Esophagus (tissue), 2 donors: ENCODE measurements at regions not wholly inside any gene's neighbourhood (a gene's known extent, or its start where the extent isn't known, plus 50 kb on each side); places are given as distances from the start of the nearest gene placed in this dataset.

Source experiments
- H3K27ac ChIP-seq, 2 donors: one replicate each; pipeline ENCODE4 v1.5.1; 2013; ENCODE audit warnings: low read depth in 2 of 2, mild to moderate bottlenecking in 2 of 2, inconsistent platforms in 1 of 2, low read length in 1 of 2, moderate library complexity in 1 of 2
- H3K27me3 ChIP-seq, 2 donors: one replicate each; pipeline ENCODE4 v1.6.1; 2013; ENCODE audit warnings: low read length in 2 of 2, control low read depth in 1 of 2, mild to moderate bottlenecking in 1 of 2; ENCODE audit not compliant: insufficient read depth in 2 of 2, control insufficient read depth in 1 of 2
- H3K36me3 ChIP-seq, 2 donors: one replicate each; pipeline ENCODE4 v1.6.1; 2013; ENCODE audit warnings: low read length in 1 of 2; ENCODE audit not compliant: control insufficient read depth in 2 of 2, insufficient read depth in 2 of 2
- H3K4me1 ChIP-seq, 2 donors: one replicate each; pipeline ENCODE4 v1.6.1; 2013; ENCODE audit warnings: low read length in 1 of 2; ENCODE audit not compliant: control insufficient read depth in 2 of 2, insufficient read depth in 2 of 2
- H3K4me3 ChIP-seq, 2 donors: one replicate each; pipeline ENCODE4 v1.5.1; 2013; ENCODE audit warnings: low read length in 2 of 2, mild to moderate bottlenecking in 2 of 2, low read depth in 1 of 2, moderate library complexity in 1 of 2
- H3K9me3 ChIP-seq, 2 donors: one replicate each; pipeline ENCODE4 v1.6.1; 2013; ENCODE audit warnings: mild to moderate bottlenecking in 2 of 2, low read depth in 1 of 2, low read length in 1 of 2, moderate library complexity in 1 of 2; ENCODE audit not compliant: control insufficient read depth in 2 of 2, insufficient read depth in 1 of 2
- WGBS, 2 donors: extraction: QIAGEN DNeasy Blood & Tissue Kit; methylation state at CpG; one replicate each; pipeline ENCODE4 v1.1.7; 2013; 5-methylcytosine and 5-hydroxymethylcytosine counted together
- donor health status: healthy with polysubstance abuse.
- donor health status: Bipolar disorder and iron deficiency.

DNA sequence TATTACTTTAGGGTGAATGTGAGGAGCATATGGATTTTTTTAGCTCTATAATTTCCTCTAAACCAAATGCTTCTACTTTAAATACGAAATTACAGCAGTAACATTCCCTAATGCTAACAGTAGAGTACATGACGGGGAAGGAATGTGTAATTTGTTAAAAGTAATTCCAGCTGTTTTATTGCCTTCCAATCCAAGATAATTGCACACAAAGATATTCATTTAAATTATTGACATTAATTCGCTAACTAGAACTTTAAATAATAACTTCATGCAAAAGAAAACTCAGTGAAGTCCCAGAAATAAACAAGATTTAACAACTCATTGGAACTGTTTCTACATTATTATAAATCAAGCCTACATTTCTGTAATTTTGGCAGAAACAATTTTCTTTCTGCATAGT lies 261.4 kb upstream of the CFAP20DC start:
- Histone ChIP-seq H3K9me3 (no peaks in the 10 kb centered on the region), H3K27ac (no peak overlapping the region), H3K27me3 (no peaks in the 10 kb centered on the region), H3K36me3 (no peaks in the 10 kb centered on the region), H3K4me1 (no peaks in the 10 kb centered on the region), H3K4me3 (no peak overlapping the region)
- 66 to 76% methylated on average over 3 of the region's 3 CpGs for WGBS, 2 donors

DNA sequence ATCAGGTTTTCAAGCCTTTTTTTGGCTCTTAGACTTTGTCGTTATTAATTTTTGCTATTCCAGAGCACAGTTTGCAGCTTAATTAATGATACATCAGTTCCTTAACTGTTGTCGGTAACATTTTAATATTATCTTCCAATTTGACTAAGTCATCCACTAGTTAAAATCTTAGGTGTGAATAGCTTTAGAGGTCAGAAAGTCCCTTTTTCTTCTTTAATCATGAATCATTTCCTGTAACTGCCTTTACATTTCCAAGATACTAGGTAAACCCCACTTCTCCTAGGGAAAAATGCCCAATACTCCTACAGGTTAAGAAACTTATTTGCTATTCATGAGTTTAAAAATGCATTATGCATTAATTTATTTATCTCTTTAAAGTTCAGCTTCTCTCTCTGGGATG lies 260.9 kb upstream of the CFAP20DC start:
- Histone ChIP-seq H3K27me3 (no peaks in the 10 kb centered on the region), H3K9me3 (no peaks in the 10 kb centered on the region), H3K36me3 (no peaks in the 10 kb centered on the region), H3K27ac (no peak overlapping the region), H3K4me3 (no peak overlapping the region), H3K4me1 (no peaks in the 10 kb centered on the region)
- WGBS, 2 donors = 71 to 77% methylated on average over 2 of the region's 2 CpGs

DNA sequence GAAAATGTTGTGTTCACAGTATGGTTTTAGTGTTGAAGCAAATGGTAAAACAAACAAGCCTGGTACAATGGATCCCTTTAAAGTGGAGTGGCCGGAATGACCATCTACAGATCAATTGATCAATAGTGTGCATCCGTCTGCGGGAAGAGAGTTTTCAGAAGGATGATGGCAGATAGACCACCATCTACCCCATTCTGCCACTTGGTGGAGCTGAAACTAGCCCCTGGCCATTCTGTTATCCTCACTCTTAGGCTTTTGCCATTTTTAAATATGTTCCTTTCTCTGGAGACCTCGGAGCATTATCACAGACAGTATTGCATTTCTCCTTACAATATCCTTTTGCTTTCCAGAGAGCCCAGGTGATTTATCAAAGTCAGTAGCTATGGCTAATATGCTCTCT lies 258.9 kb upstream of the CFAP20DC start:
- Histone ChIP-seq H3K4me1 (no peaks in the 10 kb centered on the region), H3K36me3 (no peaks in the 10 kb centered on the region), H3K4me3 (no peak overlapping the region), H3K27me3 (no peaks in the 10 kb centered on the region), H3K9me3 (no peaks in the 10 kb centered on the region), H3K27ac (no peak overlapping the region)
- WGBS, 2 donors = 88 to 90% methylated on average over 4 of the region's 4 CpGs

DNA sequence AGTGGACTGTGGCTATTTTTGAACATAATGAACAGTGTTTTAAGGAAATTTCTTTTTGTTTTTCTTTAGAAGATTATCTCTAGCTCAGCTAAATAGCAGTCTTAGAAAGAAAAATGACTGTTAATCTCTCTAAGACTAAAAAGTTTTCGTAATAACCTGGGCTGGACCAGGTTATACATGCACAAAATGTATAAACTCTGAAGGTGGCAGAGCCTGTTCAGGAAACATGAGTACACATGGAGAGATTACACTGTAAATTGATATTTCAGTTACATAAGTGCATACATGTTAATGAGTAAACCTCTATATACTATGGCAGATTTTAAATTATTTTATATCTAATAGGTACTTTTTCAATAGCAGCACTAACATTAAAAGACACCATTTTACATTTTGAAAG lies 258.2 kb upstream of the CFAP20DC start:
- 44 to 45% methylated on average over 1 of the region's 1 CpG for WGBS, 2 donors
- H3K36me3 ChIP-seq = no peaks in the 10 kb centered on the region
- no peak overlapping the region for H3K27ac ChIP-seq
- H3K27me3 ChIP-seq = no peaks in the 10 kb centered on the region
- H3K4me1 ChIP-seq = no peaks in the 10 kb centered on the region
- H3K9me3 ChIP-seq = no peaks in the 10 kb centered on the region
- H3K4me3 ChIP-seq = no peak overlapping the region

DNA sequence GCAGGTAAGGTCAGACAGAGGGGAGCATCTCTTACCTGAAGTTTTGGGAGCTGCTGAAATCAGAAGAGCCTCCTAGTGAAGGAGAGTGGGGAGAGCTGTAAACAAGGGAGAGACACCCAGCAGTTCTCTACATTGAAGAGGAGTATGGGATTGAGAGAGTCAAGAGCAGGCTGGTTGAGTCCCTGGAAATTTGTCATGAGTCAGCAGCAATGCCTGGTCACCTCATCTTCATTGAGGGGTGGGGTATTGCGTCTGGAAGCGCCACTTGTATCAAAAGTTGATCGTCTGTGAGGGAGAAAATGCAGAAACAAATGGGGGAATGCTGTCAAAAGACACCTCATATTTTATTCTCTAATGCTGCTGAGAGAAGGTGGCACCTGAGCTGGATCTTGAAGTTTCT lies 256.6 kb upstream of the CFAP20DC start:
- Histone ChIP-seq H3K27me3 (no peaks in the 10 kb centered on the region), H3K4me1 (no peaks in the 10 kb centered on the region), H3K27ac (no peak overlapping the region), H3K36me3 (no peaks in the 10 kb centered on the region), H3K9me3 (no peaks in the 10 kb centered on the region), H3K4me3 (no peak overlapping the region)
- WGBS, 2 donors = 85 to 94% methylated on average over 3 of the region's 3 CpGs

DNA sequence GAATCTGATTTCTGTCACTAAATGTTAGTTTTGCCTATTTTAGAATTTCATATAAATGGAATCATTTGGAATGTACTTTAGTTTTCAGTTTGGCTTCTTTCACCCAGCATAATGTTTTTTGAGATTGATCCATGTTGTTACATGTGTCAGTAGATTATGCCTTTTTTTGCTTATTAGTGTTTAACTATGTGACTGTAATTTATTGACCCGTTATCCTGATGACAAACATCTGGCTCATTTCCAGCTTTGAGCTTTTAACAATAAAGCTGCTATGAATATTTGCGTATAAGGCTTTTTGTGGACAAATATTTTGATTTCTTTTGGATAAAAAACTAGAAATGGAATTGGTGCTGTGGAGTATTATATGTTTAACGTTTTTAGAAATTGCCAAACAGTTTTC lies 254.5 kb upstream of the CFAP20DC start:
- no peaks in the 10 kb centered on the region for H3K27me3 ChIP-seq
- H3K36me3 ChIP-seq = no peaks in the 10 kb centered on the region
- no peak overlapping the region for H3K27ac ChIP-seq
- 48 to 60% methylated on average over 3 of the region's 3 CpGs for WGBS, 2 donors
- H3K9me3 ChIP-seq = no peaks in the 10 kb centered on the region
- H3K4me3 ChIP-seq = no peak overlapping the region
- no peaks in the 10 kb centered on the region for H3K4me1 ChIP-seq

DNA sequence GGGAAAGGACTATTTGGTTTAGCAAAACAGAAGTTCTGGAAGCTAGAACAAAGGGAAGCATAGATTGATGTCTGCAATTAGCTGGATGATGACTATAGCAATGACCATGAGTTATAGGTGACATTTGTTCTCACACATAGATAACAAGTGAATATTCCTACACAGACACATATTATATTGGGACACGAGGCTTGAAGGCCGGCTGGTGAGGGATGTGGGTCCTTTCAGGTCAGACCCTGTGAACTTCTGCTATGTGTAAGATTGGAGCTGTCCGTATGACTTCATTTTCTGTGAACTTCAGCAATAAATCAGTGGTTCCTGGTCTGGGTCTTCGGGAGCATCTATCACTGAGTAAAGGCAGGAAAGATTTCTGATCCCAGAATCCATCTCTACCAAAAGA lies 253.6 kb upstream of the CFAP20DC start:
- 75 to 83% methylated on average over 4 of the region's 4 CpGs for WGBS, 2 donors
- no peaks in the 10 kb centered on the region for H3K9me3 ChIP-seq

DNA sequence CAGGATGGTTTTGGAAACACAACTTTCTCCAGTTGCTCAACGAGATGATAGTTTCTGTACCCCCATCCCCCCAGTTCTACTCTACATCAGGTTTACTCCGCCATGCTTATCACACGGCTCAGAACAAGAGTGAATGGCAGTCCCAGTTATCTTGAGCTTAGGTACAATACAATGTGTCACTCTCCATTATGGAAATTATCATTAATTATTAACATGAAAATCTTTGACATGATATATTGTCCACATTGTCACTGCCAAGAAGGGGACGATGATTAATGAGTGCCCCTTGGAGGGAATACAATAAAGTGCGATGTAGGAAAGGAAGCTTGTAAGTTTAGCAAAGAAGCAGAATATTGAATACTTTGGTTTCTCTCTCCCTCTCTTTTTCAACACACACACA lies 252.6 kb upstream of the CFAP20DC start:
- H3K36me3 ChIP-seq = no peaks in the 10 kb centered on the region
- no peaks in the 10 kb centered on the region for H3K27me3 ChIP-seq
- H3K4me3 ChIP-seq = no peak overlapping the region
- H3K9me3 ChIP-seq = no peaks in the 10 kb centered on the region
- no peaks in the 10 kb centered on the region for H3K4me1 ChIP-seq
- 66 to 77% methylated on average over 5 of the region's 5 CpGs for WGBS, 2 donors
- H3K27ac ChIP-seq = no peak overlapping the region

More for the DNA sequence above, 253.6 kb upstream of the CFAP20DC start:
- Histone ChIP-seq H3K4me1 (no peaks in the 10 kb centered on the region), H3K27me3 (no peaks in the 10 kb centered on the region), H3K27ac (no peak overlapping the region), H3K4me3 (no peak overlapping the region), H3K36me3 (no peaks in the 10 kb centered on the region)

DNA sequence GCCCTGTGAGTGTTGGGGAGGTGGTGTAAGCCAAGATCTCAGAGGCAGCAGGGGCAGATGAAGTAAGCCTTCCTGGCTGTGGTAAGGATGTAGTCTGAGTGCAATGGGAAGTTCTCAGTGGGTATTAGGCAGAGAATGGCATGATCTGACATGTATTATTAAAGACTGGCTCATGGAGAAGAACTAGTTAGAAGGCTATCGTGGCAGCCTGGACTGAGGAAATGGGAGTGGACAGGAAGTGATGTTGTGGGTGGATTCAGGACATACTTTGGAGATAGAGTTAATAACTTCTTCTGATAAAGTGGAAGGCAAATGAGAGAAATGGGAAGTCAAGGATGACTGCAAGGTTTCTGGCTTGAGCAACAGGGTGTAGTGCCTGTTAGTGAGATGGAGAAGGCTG lies 250.9 kb upstream of the CFAP20DC start:
- no peaks in the 10 kb centered on the region for H3K36me3 ChIP-seq
- H3K27me3 ChIP-seq = no peaks in the 10 kb centered on the region
- H3K9me3 ChIP-seq = peaks cover 0 to 1% of the 10 kb centered on the region in 2 donors
- no peak overlapping the region for H3K4me3 ChIP-seq
- no peak overlapping the region for H3K27ac ChIP-seq
- no peaks in the 10 kb centered on the region for H3K4me1 ChIP-seq
- WGBS, 2 donors = 33 to 48% methylated on average over 1 of the region's 1 CpG

DNA sequence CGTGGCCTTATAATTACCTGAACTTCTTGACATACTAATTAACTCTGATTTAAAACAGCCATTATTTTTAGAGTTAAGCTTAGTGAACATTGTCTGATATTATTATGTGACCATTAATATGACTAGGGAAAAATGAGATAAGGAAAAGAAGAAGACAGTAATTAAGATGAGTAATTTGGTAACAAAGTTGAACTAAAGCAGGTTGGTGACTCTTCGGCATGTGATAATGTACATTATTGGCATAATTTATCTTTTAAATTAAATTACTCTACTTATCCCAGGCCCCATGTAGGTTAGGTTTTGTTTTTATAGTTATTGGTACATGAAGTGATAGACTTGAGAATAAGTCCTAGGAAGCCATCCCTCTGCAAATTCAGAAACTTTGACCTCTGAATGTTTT lies 249.7 kb upstream of the CFAP20DC start:
- 86 to 91% methylated on average over 2 of the region's 2 CpGs for WGBS, 2 donors
- Histone ChIP-seq H3K27ac (no peak overlapping the region), H3K4me3 (no peak overlapping the region), H3K9me3 (peaks cover 0 to 3% of the 10 kb centered on the region in 2 donors), H3K27me3 (no peaks in the 10 kb centered on the region), H3K36me3 (no peaks in the 10 kb centered on the region), H3K4me1 (no peaks in the 10 kb centered on the region)
